ENCODE measurements at regions not wholly inside any gene's neighbourhood (a gene's known extent, or its start where the extent isn't known, plus 50 kb on each side); places are given as distances from the start of the nearest gene placed in this dataset.

DNA sequence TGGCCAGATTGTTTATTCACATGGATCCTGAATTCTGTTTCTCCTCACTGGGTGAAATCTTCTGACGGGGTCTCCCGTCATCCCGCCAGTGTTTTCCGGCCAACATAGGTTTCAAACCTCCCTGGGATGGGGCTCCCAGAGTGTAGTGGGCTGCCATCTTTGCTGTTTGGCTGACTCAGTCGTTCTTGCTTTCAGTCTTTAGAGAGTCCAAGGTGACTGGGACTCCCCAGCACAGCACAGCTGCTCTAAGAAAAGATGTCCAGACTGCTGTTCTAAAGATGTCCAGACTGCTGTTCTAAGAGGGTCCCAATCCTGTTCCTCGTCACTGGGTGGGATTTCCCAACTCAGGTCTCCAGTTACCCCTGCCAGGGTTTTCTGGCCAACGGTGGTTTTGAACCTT lies 801.9 kb upstream of the IGFBP3 start:
- no peak overlapping the region for H3K9ac ChIP-seq
- H3K9me3 ChIP-seq (ENCODE audit: low read depth) = no peaks in the 10 kb centered on the region
- H2AFZ ChIP-seq = no peak overlapping the region
- TF ChIP-seq EZH2 (IDR thresholded peaks at IDR 0.05; ENCODE audit: insufficient read depth, poor library complexity, severe bottlenecking) = no peak
- no peak for TF ChIP-seq EZH2phosphoT487 (IDR thresholded peaks at IDR 0.05; ENCODE audit: insufficient read depth, low read depth)
- no peaks in the 10 kb centered on the region for H3K9me2 ChIP-seq (ENCODE audit: insufficient read depth)
- H3K27ac ChIP-seq = no peak overlapping the region
- H3K27me3 ChIP-seq (replicated peaks; ENCODE audit: insufficient read depth) = no peaks in the 10 kb centered on the region
- H3K4me3 ChIP-seq = no peak overlapping the region
- no peak overlapping the region for H3K4me2 ChIP-seq (ENCODE audit: unreplicated experiment)
- no peak for DNase-seq
- no peaks in the 10 kb centered on the region for H3K79me2 ChIP-seq (ENCODE audit: insufficient read depth)
- H3F3A ChIP-seq (ENCODE audit: insufficient read depth) = no peaks in the 10 kb centered on the region
- in situ Hi-C loops (cut with MboI) = no loop called here
- no peaks in the 10 kb centered on the region for H4K20me1 ChIP-seq (ENCODE audit: insufficient read depth)
- no peaks in the 10 kb centered on the region for H3K4me1 ChIP-seq (ENCODE audit: insufficient read depth)
- WGBS, 2 experiments (ENCODE audit: low coverage in 1 of 2, low lambda C conversion rate in 2 of 2, missing lambda C conversion rate in 2 of 2) = 73 to 76% methylated on average over 6 of the region's 7 CpGs
- no peaks in the 10 kb centered on the region for H3K36me3 ChIP-seq (ENCODE audit: low read depth)

DNA sequence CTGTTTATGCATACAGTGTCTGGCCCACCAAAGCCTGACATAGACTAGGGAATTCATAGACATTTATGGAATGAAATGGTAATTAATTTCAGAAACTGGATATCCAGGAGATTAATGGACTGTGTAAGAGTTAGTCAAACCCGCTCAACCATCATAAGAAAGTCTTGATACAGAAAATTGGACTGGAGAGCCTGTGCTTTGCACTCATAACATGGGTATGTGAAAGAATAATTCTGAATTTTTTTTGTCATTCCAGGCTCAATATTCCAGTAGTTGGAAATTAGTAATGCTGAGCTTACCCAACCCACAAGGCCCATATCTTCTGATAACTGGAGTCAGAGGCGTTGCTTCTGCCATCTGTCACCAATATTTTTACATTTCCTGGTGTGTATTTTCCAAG lies 799.7 kb upstream of the IGFBP3 start:
- H3K27ac ChIP-seq = no peak overlapping the region
- no peaks in the 10 kb centered on the region for H3K79me2 ChIP-seq (ENCODE audit: insufficient read depth)
- no peak overlapping the region for H3K9ac ChIP-seq
- no peaks in the 10 kb centered on the region for H3K9me3 ChIP-seq (ENCODE audit: low read depth)
- H4K20me1 ChIP-seq (ENCODE audit: insufficient read depth) = no peaks in the 10 kb centered on the region
- no peak overlapping the region for H2AFZ ChIP-seq
- no peaks in the 10 kb centered on the region for H3K4me1 ChIP-seq (ENCODE audit: insufficient read depth)
- no peaks in the 10 kb centered on the region for H3K36me3 ChIP-seq (ENCODE audit: low read depth)
- no peaks in the 10 kb centered on the region for H3K27me3 ChIP-seq (replicated peaks; ENCODE audit: insufficient read depth)
- no peak for TF ChIP-seq EZH2 (IDR thresholded peaks at IDR 0.05; ENCODE audit: insufficient read depth, poor library complexity, severe bottlenecking)
- TF ChIP-seq EZH2phosphoT487 (IDR thresholded peaks at IDR 0.05; ENCODE audit: insufficient read depth, low read depth) = no peak
- in situ Hi-C loops (cut with MboI) = no loop called here
- H3K4me3 ChIP-seq = no peak overlapping the region
- H3F3A ChIP-seq (ENCODE audit: insufficient read depth) = no peaks in the 10 kb centered on the region
- H3K9me2 ChIP-seq (ENCODE audit: insufficient read depth) = no peaks in the 10 kb centered on the region
- no peak for DNase-seq
- 73 to 77% methylated on average over 2 of the region's 2 CpGs for WGBS, 2 experiments (ENCODE audit: low coverage in 1 of 2, low lambda C conversion rate in 2 of 2, missing lambda C conversion rate in 2 of 2)
- no peak overlapping the region for H3K4me2 ChIP-seq (ENCODE audit: unreplicated experiment)

DNA sequence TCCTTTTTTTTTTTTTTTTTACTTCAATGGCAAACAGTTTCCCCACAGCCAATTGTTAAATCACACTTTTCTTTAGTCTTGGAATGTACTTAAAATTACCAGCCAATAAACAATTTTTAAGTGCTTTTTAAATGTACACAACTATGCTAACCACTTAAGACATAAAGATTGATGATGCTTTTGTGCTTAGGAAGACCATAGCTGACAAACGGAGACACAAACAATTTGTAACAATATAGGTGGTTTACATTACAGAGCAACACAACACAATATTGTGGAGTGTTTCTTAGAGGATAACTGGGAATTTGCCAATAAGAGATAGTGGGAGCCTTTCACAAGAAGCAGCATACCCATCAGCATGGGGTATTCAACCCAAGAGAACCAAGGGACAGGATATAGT lies 798.5 kb upstream of the IGFBP3 start:
- no peak overlapping the region for H3K4me2 ChIP-seq (ENCODE audit: unreplicated experiment)
- no peak overlapping the region for H3K27ac ChIP-seq
- H2AFZ ChIP-seq = no peak overlapping the region
- DNase-seq = no peak
- H3K4me3 ChIP-seq = no peak overlapping the region
- H3K4me1 ChIP-seq (ENCODE audit: insufficient read depth) = no peaks in the 10 kb centered on the region
- no peaks in the 10 kb centered on the region for H3K9me3 ChIP-seq (ENCODE audit: low read depth)
- no peaks in the 10 kb centered on the region for H3K9me2 ChIP-seq (ENCODE audit: insufficient read depth)
- H3K36me3 ChIP-seq (ENCODE audit: low read depth) = no peaks in the 10 kb centered on the region
- no peaks in the 10 kb centered on the region for H3K79me2 ChIP-seq (ENCODE audit: insufficient read depth)
- no peak overlapping the region for H3K9ac ChIP-seq
- H3F3A ChIP-seq (ENCODE audit: insufficient read depth) = no peaks in the 10 kb centered on the region
- in situ Hi-C loops (cut with MboI) = no loop called here
- no peak for TF ChIP-seq EZH2phosphoT487 (IDR thresholded peaks at IDR 0.05; ENCODE audit: insufficient read depth, low read depth)
- TF ChIP-seq EZH2 (IDR thresholded peaks at IDR 0.05; ENCODE audit: insufficient read depth, poor library complexity, severe bottlenecking) = no peak
- no peaks in the 10 kb centered on the region for H4K20me1 ChIP-seq (ENCODE audit: insufficient read depth)
- H3K27me3 ChIP-seq (replicated peaks; ENCODE audit: insufficient read depth) = no peaks in the 10 kb centered on the region
- WGBS, 2 experiments (ENCODE audit: low coverage in 1 of 2, low lambda C conversion rate in 2 of 2, missing lambda C conversion rate in 2 of 2) = 70 to 87% methylated on average over 1 of the region's 1 CpG

DNA sequence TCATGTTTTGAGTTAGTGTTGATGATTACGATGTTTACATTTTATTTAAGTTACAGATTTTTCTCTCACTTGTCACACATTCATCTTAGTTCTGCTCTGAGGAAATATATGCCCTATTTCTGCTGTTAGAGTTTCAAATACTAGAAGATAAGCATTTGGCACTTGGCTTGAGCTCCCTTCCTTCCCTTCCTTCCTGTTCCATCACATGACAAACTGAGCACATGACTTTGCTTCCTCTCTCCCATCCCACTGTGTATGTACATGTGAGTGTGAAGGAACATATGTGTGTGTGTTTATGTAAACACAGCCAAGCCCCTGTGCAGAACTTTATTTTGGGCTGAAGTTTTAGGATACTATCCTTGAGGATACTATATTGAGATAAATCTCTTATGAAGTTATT lies 795.9 kb upstream of the IGFBP3 start:
- Histone ChIP-seq H3K9me3 (ENCODE audit: low read depth) (no peaks in the 10 kb centered on the region), H3K9me2 (ENCODE audit: insufficient read depth) (no peaks in the 10 kb centered on the region), H3F3A (ENCODE audit: insufficient read depth) (no peaks in the 10 kb centered on the region), H3K4me2 (ENCODE audit: unreplicated experiment) (no peak overlapping the region), H4K20me1 (ENCODE audit: insufficient read depth) (no peaks in the 10 kb centered on the region), H3K4me3 (no peak overlapping the region), H3K79me2 (ENCODE audit: insufficient read depth) (no peaks in the 10 kb centered on the region), H3K36me3 (ENCODE audit: low read depth) (no peaks in the 10 kb centered on the region), H3K9ac (no peak overlapping the region), H3K27me3 (replicated peaks; ENCODE audit: insufficient read depth) (no peaks in the 10 kb centered on the region), H3K27ac (no peak overlapping the region), H2AFZ (no peak overlapping the region), H3K4me1 (ENCODE audit: insufficient read depth) (no peaks in the 10 kb centered on the region)
- in situ Hi-C loops (cut with MboI) = no loop called here
- DNase-seq = no peak
- TF ChIP-seq EZH2phosphoT487 (IDR thresholded peaks at IDR 0.05; ENCODE audit: insufficient read depth, low read depth) (no peak), EZH2 (IDR thresholded peaks at IDR 0.05; ENCODE audit: insufficient read depth, poor library complexity, severe bottlenecking) (no peak)
- WGBS, 2 experiments (ENCODE audit: low coverage in 1 of 2, low lambda C conversion rate in 2 of 2, missing lambda C conversion rate in 2 of 2) = 89 to 90% methylated on average over 1 of the region's 1 CpG

DNA sequence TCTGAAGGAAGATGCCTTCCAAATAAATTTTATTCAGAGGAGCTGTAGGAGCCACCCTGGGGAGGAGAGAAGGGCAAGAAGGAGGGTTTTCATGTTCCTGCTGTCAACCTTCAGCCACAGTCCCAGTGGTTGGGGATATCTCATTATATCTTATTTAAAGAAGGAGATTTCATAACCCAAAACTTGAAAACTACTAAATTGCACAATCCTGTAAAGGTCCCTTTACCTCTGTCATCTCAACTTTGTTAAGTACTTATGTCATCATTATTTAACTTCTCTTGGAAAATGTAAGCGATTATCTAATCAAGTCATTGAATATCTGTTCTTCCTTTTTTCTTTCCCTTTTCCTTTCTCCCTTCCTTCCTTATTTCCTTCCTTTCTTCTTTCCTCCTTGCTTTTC lies 794.5 kb upstream of the IGFBP3 start:
- Histone ChIP-seq H3K9me2 (ENCODE audit: insufficient read depth) (no peaks in the 10 kb centered on the region), H3K36me3 (ENCODE audit: low read depth) (no peaks in the 10 kb centered on the region), H2AFZ (no peak overlapping the region), H3K4me3 (no peak overlapping the region), H4K20me1 (ENCODE audit: insufficient read depth) (no peaks in the 10 kb centered on the region), H3F3A (ENCODE audit: insufficient read depth) (peaks cover 13% of the 10 kb centered on the region), H3K27ac (no peak overlapping the region), H3K9ac (no peak overlapping the region), H3K4me2 (ENCODE audit: unreplicated experiment) (no peak overlapping the region), H3K4me1 (ENCODE audit: insufficient read depth) (peaks cover 10% of the 10 kb centered on the region), H3K79me2 (ENCODE audit: insufficient read depth) (no peaks in the 10 kb centered on the region), H3K9me3 (ENCODE audit: low read depth) (no peaks in the 10 kb centered on the region), H3K27me3 (replicated peaks; ENCODE audit: insufficient read depth) (no peaks in the 10 kb centered on the region)
- in situ Hi-C loops (cut with MboI) = no loop called here
- TF ChIP-seq EZH2phosphoT487 (IDR thresholded peaks at IDR 0.05; ENCODE audit: insufficient read depth, low read depth) (no peak), EZH2 (IDR thresholded peaks at IDR 0.05; ENCODE audit: insufficient read depth, poor library complexity, severe bottlenecking) (no peak)
- no peak for DNase-seq
- 94 to 100% methylated on average over 1 of the region's 1 CpG for WGBS, 2 experiments (ENCODE audit: low coverage in 1 of 2, low lambda C conversion rate in 2 of 2, missing lambda C conversion rate in 2 of 2)

Measured in GM23248 (cell line).